K562 (cell line): ENCODE measurements at regions not wholly inside any gene's neighbourhood (a gene's known extent, or its start where the extent isn't known, plus 50 kb on each side); places are given as distances from the start of the nearest gene placed in this dataset.

ENCODE experiments used
- ATAC-seq: fragments of 200-7000 bp; cut with Tn5 transposase; 3 replicates; pipeline ENCODE4 v1.9.1; 2020; ENCODE audit warnings: moderate library complexity
- BruUV-seq: library from RNA; stranded (reverse); fragments of 400-500 nt; replicated peaks from 2 replicates; lab custom pipeline; 2021; lab: Mats Ljungman, UMichigan
- CTCF ChIA-PET: fragments of 300-600 bp; formaldehyde crosslinking; extraction: SDS; loops from one replicate; lab custom pipeline; 2021; ENCODE audit warnings: low intra/inter-chr PET ratio; lab: Yijun Ruan, JAX
- POLR2A ChIA-PET: fragments of 300-600, 350-650 bp; sonication (Branson Sonifier 250); formaldehyde crosslinking; extraction: SDS; loops from one replicate; lab custom pipeline; 2021; ENCODE audit warnings: antibody characterized with exemption, inconsistent platforms; lab: Yijun Ruan, JAX
- DNase-seq, 4 experiments: peaks; one replicate each; pipeline versions ENCODE4 v3.0.0 to v3.0.0-alpha.2; 2011 to 2018; ENCODE audit warnings: low spot score in 3 of 4, mixed read lengths in 3 of 4; ENCODE audit errors: extremely low read depth in 1 of 4
- FAIRE-seq: peaks from 2 replicates; lab custom pipeline; 2011; peaks lifted over from hg19 to GRCh38; lab: Jason Lieb, UNC
- H2AFZ ChIP-seq: 2 replicates; pipeline ENCODE4 v1.6.0; 2011; ENCODE audit warnings: low read depth, low read length, control low read depth, inconsistent platforms
- H3K27ac ChIP-seq: fragments of 200-600 bp; 3 replicates; pipeline ENCODE4 v1.8.0; 2011; ENCODE audit warnings: low read depth, mild to moderate bottlenecking, control low read depth, inconsistent platforms, low read length, moderate library complexity, mixed read lengths; ENCODE audit errors: extremely low read depth
- H3K27me3 ChIP-seq, 2 experiments: fragments of 300-600 bp in 1 of 2; 2 replicates in 1 of 2; 3 replicates in 1 of 2; pipeline versions ENCODE4 v1.6.0 to v1.8.0; 2011; ENCODE audit warnings: inconsistent platforms in 2 of 2, low read length in 2 of 2, mild to moderate bottlenecking in 1 of 2, mixed read lengths in 1 of 2, moderate library complexity in 1 of 2; ENCODE audit not compliant: control insufficient read depth in 2 of 2, insufficient read depth in 2 of 2
- H3K36me3 ChIP-seq: fragments of 300-600 bp; 3 replicates; pipeline ENCODE4 v1.8.0; 2011; ENCODE audit warnings: mild to moderate bottlenecking, low read length, inconsistent platforms; ENCODE audit not compliant: control insufficient read depth, insufficient read depth
- H3K4me1 ChIP-seq, 2 experiments: fragments of 200-600 bp in 1 of 2; replicated peaks in 1 of 2; 2 replicates in 1 of 2; 3 replicates in 1 of 2; pipeline versions ENCODE4 v1.5.1 to v1.8.0; 2011; ENCODE audit warnings: inconsistent platforms in 2 of 2, low read length in 2 of 2, mild to moderate bottlenecking in 1 of 2, mixed read lengths in 1 of 2, moderate library complexity in 1 of 2; ENCODE audit not compliant: control insufficient read depth in 2 of 2, insufficient read depth in 2 of 2
- H3K4me2 ChIP-seq: 2 replicates; pipeline ENCODE4 v1.6.1; 2011; ENCODE audit warnings: low read length, control low read depth, inconsistent platforms, mixed read lengths; ENCODE audit not compliant: insufficient read depth
- H3K4me3 ChIP-seq: fragments of 200-600 bp; sonication (generic), shearing (Covaris generic); 2 replicates; pipeline ENCODE4 v1.5.1; 2016; ENCODE audit warnings: control low read depth, inconsistent platforms
- H3K79me2 ChIP-seq: fragments of 200-600 bp; 3 replicates; pipeline ENCODE4 v1.8.0; 2011; ENCODE audit warnings: low read length, inconsistent platforms; ENCODE audit not compliant: control insufficient read depth, insufficient read depth
- H3K9ac ChIP-seq, 2 experiments: 2 replicates each; pipeline versions ENCODE4 v1.6.0 to v1.6.1; 2011; ENCODE audit warnings: low read depth in 2 of 2, low read length in 2 of 2, control low read depth in 1 of 2, inconsistent platforms in 1 of 2, mild to moderate bottlenecking in 1 of 2, mixed read lengths in 1 of 2; ENCODE audit not compliant: insufficient read depth in 1 of 2
- H3K9me1 ChIP-seq: one replicate; pipeline ENCODE4 v1.6.0; 2011; ENCODE audit warnings: inconsistent platforms, mild to moderate bottlenecking, low read length, moderate library complexity; ENCODE audit not compliant: control insufficient read depth, insufficient read depth
- H3K9me3 ChIP-seq: replicated peaks from 2 replicates; pipeline ENCODE4 v1.5.1; 2011; ENCODE audit warnings: low read depth, low read length, inconsistent platforms; ENCODE audit not compliant: control insufficient read depth, insufficient read depth
- H4K20me1 ChIP-seq: replicated peaks from 2 replicates; pipeline ENCODE4 v1.6.1; 2011; ENCODE audit warnings: low read length, inconsistent platforms, mixed read lengths; ENCODE audit not compliant: control insufficient read depth, insufficient read depth
- FOXJ2 ChIP-seq: fragments of 200-800 bp; sonication (Bioruptor generic); IDR thresholded peaks from 2 replicates; pipeline ENCODE4 v1.6.1; 2016; ENCODE audit warnings: missing genetic modification characterization, missing compliant biosample characterization
- HMGN3 ChIP-seq: IDR thresholded peaks from 2 replicates; pipeline ENCODE4 v1.6.1; 2011; ENCODE audit warnings: borderline replicate concordance, low read depth, mild to moderate bottlenecking, mixed read lengths, low read length; ENCODE audit not compliant: insufficient read length; ENCODE audit errors: extremely low read depth
- LCOR ChIP-seq: sonication (generic); formaldehyde crosslinking; IDR thresholded peaks from 2 replicates; pipeline ENCODE4 v1.8.0; 2022; ENCODE audit warnings: mild to moderate bottlenecking, missing genetic modification reagents
- MTA3 ChIP-seq: fragments of 450-650 bp; formaldehyde crosslinking; IDR thresholded peaks from 2 replicates; pipeline ENCODE4 v1.6.1; 2017; ENCODE audit warnings: mild to moderate bottlenecking, borderline replicate concordance
- PREB ChIP-seq: sonication (generic); formaldehyde crosslinking; IDR thresholded peaks from 2 replicates; pipeline ENCODE4 v1.8.1; 2023; ENCODE audit warnings: mild to moderate bottlenecking, missing genetic modification reagents
- SRF ChIP-seq, 2 experiments: fragments of 250-450, 450-650 bp in 1 of 2; sonication (Bioruptor Pico) in 1 of 2; sonication (generic) in 1 of 2; formaldehyde crosslinking; IDR thresholded peaks; 2 replicates each; pipeline versions ENCODE4 v1.5.0 to v1.5.1; 2020 to 2022; ENCODE audit warnings: mild to moderate bottlenecking in 1 of 2, missing genetic modification reagents in 1 of 2
- THAP12 ChIP-seq: fragments of 250-450 bp; sonication (Bioruptor Pico); IDR thresholded peaks from 2 replicates; pipeline ENCODE4 v1.9.0; 2021; ENCODE audit warnings: mild to moderate bottlenecking, inconsistent platforms
- ZBTB33 ChIP-seq: sonication (generic); formaldehyde crosslinking; IDR thresholded peaks from 2 replicates; pipeline ENCODE4 v1.8.1; 2023; ENCODE audit warnings: mild to moderate bottlenecking, missing genetic modification reagents
- ZNF165 ChIP-seq: fragments of 250-450 bp; sonication (Bioruptor Pico); IDR thresholded peaks from 2 replicates; pipeline ENCODE4 v1.4.0; 2020; ENCODE audit warnings: borderline replicate concordance
- WGBS: fragments of 100-300 bp; shearing (Covaris generic); methylation state at CpG from one replicate; pipeline ENCODE4 v1.1.6; 2016; ENCODE audit warnings: low coverage, mixed read lengths; ENCODE audit not compliant: insufficient coverage; ENCODE audit errors: missing lambda C conversion rate; 5-methylcytosine and 5-hydroxymethylcytosine counted together
- in situ Hi-C: fragments of 300-500 bp; cut with MboI; formaldehyde crosslinking; loops from 4 replicates; pipeline ENCODE4 v1.15.0; 2018; ENCODE audit warnings: inconsistent platforms, mixed read lengths
- intact Hi-C: fragments of 100-400 bp; cut with micrococcal nuclease; formaldehyde crosslinking; loops from 2 replicates; pipeline ENCODE4 v1.14.2; 2022

GRCh38 chr4:104866809-104867208, 279.9 kb upstream of the TET2 start:
- Histone ChIP-seq H2AFZ (no peak overlapping the region), H3K9me3 (no peaks in the 10 kb centered on the region; the same call in 1 of the 2 replicates), H3K79me2 (no peaks in the 10 kb centered on the region), H3K4me3 (no peak overlapping the region), H3K4me2 (no peak overlapping the region), H3K9me1 (no peaks in the 10 kb centered on the region), H3K9ac (no peak overlapping the region), H3K27ac (no peak overlapping the region), H4K20me1 (no peaks in the 10 kb centered on the region), H3K4me1 (no peaks in the 10 kb centered on the region), H3K27me3 (no peaks in the 10 kb centered on the region), H3K36me3 (no peaks in the 10 kb centered on the region)
- CTCF ChIA-PET, result no interaction called here
- no peak for FAIRE-seq
- POLR2A ChIA-PET, result no interaction called here
- 0% methylated on average over 4 of the region's 4 CpGs for WGBS
- no peak for DNase-seq
- intact Hi-C loops (no loop called here), in situ Hi-C loops (no loop called here)
- TF ChIP-seq LCOR (CRISPR knock-in tag) (no peak), PREB (CRISPR knock-in tag) (no peak), THAP12 (CRISPR knock-in tag) (no peak), ZBTB33 (no peak), MTA3 (no peak), FOXJ2 (tag) (no peak), ZNF165 (no peak), SRF (CRISPR knock-in tag; IDR thresholded peaks at IDR 0.05) (no peak), HMGN3 (no peak)
- no peak for ATAC-seq
- BruUV-seq, result no TSS peak
